ENCODE measurements at regions not wholly inside any gene's neighbourhood (a gene's known extent, or its start where the extent isn't known, plus 50 kb on each side); places are given as distances from the start of the nearest gene placed in this dataset.
"Not testable (repeated sequence)": the region's sequence is repeated elsewhere in the genome, so short reads cannot be mapped to it uniquely, and the experiment has no call there.

DNA sequence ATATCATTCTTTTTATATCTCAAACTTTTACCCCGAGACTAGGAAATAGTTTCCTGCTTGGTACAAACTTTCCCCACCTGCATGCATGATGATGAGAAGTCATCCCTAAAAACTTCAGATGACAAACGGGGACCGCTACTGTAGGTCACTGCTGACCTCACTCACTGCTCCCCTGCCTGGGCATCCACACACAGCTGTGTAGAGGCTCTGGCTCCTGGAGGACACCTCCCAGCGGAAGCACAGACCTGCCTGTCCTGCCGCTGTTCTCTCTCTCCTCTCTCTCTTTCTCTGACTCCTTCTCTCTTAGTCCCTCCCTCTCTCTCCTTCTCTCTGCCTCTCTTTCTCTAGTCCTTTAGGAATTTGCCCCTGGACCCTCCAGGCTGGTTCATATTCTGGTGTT, 202.9 kb upstream of the PITRM1 start:
- no peak for DNase-seq (ENCODE audit: low read depth)

DNA sequence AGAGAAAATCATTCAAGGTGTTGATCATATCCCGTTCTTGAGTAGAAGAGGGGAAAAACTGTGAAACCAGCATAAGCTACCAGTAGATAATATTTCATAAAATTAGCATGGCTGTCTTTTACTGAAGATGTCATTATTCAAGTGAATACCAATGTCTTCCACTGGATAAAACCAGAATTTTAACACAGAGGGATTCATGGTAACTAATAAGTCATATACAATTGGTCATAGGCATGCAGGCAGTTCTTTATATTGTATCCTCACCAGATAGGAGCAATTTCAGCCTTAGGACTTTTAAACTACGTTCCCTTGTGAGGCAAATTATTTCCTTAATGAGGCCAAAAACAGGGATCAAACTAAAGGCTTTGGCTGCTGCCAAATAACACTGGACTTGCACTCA, 202.3 kb upstream of the PITRM1 start:
- DNase-seq (ENCODE audit: low read depth): no peak

GRCh38 chr10:3373374-3374027, 200.9 kb upstream of the PITRM1 start:
- DNase-seq (ENCODE audit: low read depth): not testable (repeated sequence)

DNA sequence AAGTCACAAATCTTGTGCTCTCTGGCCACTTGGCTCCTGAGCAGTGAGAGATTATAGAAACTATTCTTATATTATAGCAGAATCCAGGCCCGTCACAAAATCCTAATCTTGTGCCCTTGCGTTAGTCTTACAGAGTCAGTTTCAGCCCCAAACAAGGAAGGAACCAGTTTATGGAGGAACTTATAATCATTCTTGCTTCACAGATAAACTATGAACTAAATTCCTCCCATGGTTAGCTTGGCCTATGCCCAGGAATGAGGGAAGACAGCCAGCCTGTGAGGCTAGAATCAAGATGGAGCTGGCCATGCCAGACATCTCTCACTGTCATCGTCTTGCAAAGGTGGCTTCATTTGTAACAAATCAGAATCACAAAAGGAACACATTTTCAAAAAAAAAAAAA, 199.7 kb upstream of the PITRM1 start:
- DNase-seq (ENCODE audit: low read depth): no peak

- not testable (repeated sequence) for DNase-seq (ENCODE audit: low read depth)
Observed at GRCh38 chr10:3371624-3372023, 199.0 kb upstream of the PITRM1 start.

- DNase-seq (ENCODE audit: low read depth): no peak
Observed at GRCh38 chr10:3366735-3367405, 194.3 kb upstream of the PITRM1 start.

DNA sequence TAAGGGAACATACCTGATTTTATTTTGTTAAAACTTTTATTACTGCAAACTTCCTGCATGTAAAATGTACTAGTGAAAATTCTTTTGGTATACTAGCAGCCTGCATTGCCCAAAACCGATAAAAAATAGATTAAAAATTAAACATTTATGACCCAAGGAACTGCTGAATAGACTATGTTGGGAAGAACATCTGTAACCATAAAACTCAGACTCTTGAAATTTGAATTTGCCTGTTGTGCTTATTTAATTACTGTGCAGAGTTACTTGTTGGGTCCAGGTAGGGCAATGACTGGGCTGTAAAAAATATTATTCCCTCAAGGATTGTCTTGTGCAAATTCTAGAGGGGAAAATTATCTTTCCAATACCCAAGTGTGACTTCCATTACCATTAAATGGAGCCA, 193.5 kb upstream of the PITRM1 start:
- DNase-seq (ENCODE audit: low read depth): no peak

DNA sequence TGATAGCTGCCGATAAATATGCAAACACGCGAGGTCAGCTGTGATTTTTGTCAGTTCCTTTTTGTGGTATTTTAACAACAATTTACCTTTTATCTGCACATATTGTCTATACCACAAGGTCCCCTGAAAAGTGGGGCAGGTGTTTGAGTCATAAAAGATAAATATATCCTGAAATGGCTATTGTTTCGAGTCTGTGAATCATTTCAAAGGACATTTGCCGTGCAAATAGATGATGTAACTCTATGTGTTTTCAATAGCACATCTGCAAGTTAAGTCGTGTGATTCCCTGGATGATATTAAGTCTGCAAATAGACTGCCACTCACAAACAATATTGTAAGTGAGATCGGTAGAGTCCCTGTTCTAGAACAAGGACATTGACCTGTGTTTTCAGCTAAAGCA, 193.0 kb upstream of the PITRM1 start:
- DNase-seq (ENCODE audit: low read depth): no peak

GRCh38 chr10:3364768-3365480, 192.3 kb upstream of the PITRM1 start:
- no peak for DNase-seq (ENCODE audit: low read depth)

GRCh38 chr10:3363311-3364045, 190.9 kb upstream of the PITRM1 start:
- no peak for DNase-seq (ENCODE audit: low read depth)

DNA sequence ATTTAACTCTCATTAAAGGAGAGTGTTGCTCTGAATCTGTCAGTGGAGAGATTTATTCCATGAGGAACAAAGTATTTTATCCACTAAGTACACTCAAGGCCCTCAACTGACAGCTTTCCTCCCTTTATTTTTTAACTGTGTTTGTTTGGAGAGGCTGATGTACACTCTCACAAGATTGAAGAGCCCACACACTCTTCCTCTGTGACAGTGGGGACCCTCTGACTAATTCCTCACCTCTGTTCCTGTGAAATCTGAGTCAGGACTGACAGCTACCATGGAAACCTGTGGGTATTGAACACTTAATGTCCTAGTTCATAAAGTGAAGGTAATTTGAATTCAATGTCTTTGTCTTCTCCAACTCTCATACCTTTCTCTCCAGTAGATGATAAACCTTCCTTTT, 189.8 kb upstream of the PITRM1 start:
- DNase-seq (ENCODE audit: low read depth): no peak

- no peak for DNase-seq (ENCODE audit: low read depth)
Observed at GRCh38 chr10:3361640-3362039, 189.1 kb upstream of the PITRM1 start.

GRCh38 chr10:3357737-3358136, 185.2 kb upstream of the PITRM1 start:
- no peak for DNase-seq (ENCODE audit: low read depth)

DNA sequence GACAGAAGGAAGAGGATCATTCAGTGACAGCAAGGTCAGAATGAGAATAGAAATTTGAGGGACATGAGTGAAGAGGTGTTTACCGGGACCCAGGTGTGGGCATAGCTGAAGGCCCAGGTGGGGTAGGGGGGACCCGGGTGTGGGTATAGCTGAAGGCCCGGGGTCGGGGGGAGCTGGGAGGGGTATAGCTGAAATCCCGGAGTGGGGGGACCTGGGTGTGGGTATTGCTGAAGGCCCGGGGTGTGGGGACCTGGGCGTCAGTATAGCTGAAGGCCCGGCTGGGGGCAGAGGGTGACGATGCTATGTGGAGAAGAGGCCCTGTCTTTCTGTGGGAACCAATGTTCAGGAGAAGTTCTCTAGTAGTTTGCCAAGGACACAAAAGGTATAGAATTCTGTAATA, 183.0 kb upstream of the PITRM1 start:
- DNase-seq (ENCODE audit: low read depth): no peak

- DNase-seq (ENCODE audit: low read depth): no peak
Observed at GRCh38 chr10:3354174-3354900, 181.8 kb upstream of the PITRM1 start.

GRCh38 chr10:3353235-3353634, 180.7 kb upstream of the PITRM1 start:
- DNase-seq (ENCODE audit: low read depth): no peak

- no peak for DNase-seq (ENCODE audit: low read depth)
Observed at GRCh38 chr10:3350617-3351258, 178.2 kb upstream of the PITRM1 start.

- no peak for DNase-seq (ENCODE audit: low read depth)
Observed at GRCh38 chr10:3350205-3350604, 177.6 kb upstream of the PITRM1 start.

- DNase-seq (ENCODE audit: low read depth): no peak
Observed at GRCh38 chr10:3348564-3348963, 176.0 kb upstream of the PITRM1 start.

DNA sequence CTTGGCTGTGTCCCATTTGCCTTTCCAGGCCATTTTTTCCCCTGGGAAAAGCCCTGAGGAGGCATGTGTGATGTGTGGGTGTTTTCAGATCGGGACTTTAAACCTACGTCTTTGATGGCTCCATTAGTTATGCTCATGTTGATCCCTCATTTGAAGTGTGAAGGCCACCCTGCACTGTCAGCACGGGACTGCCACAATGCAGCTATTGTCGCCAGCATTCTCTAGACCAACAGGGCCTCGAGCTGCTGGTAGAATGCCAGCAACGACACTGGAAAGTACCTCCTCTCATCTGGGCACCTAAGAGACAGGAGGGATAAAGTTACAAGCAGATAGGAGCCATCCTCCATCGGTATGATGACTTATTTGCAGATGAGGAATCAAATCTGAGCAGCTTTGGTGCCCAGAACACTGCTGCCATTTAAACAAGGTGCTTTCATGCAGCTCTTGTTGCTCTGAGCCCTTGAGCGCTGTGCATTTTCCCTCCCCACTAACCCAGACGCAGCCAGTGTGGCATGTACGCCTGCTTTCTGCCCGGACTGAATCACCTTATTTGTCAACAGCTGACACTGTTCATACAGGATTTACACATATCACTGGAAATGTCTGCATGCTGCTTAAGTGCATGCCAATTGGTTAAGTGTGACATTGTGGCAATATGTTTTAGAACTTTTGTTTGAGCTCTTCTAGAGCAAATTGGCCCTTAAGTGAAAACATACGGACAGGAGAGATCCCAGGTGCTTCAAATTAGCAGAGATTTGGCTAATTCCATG, 175.0 kb upstream of the PITRM1 start:
- DNase-seq (ENCODE audit: low read depth): no peak

DNA sequence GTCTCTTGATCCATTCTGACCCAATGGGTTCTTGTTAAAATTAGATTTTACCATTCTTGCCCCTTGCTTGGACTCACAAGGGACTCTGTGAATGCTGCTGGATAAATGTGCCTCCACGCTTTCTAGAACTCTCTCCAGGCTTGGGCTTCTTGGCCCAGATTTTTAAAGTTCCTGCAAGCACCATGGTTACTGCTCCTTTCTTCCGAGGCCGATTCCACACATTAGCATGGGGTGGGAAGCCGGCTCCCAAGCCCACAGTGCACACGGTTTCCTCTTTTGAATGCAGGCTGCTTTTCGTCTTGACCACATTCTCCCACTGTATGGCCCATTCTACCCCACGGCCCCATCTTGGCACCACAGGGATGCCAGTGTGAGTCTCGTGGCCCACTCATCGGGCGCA, 174.3 kb upstream of the PITRM1 start:
- DNase-seq (ENCODE audit: low read depth): no peak
